ENCODE measurements at regions not wholly inside any gene's neighbourhood (a gene's known extent, or its start where the extent isn't known, plus 50 kb on each side); places are given as distances from the start of the nearest gene placed in this dataset.

GRCh38 chr5:30099634-30100033, 1093.9 kb upstream of the CDH6 start:
- no peak for ATAC-seq
- intact Hi-C loops (cut with DNase I): no loop called here
- DNase-seq (ENCODE audit: low spot score): no peak

- intact Hi-C loops (cut with DNase I): no loop called here
- no peak for DNase-seq (ENCODE audit: low spot score)
Measured at GRCh38 chr5:30098940-30099339, 1094.5 kb upstream of the CDH6 start.

GRCh38 chr5:30092548-30092947, 1100.9 kb upstream of the CDH6 start:
- intact Hi-C loops (cut with DNase I): no loop called here
- DNase-seq (ENCODE audit: low spot score) (no peak), ATAC-seq (no peak)

More at GRCh38 chr5:30098940-30099339, 1094.5 kb upstream of the CDH6 start:
- ATAC-seq: no peak

- intact Hi-C loops (cut with DNase I): no loop called here
- DNase-seq (ENCODE audit: low spot score) (peak; percentile 55), ATAC-seq (peak; percentile 32)
Measured at GRCh38 chr5:30069441-30070263, 1123.8 kb upstream of the CDH6 start.

- DNase-seq (ENCODE audit: low spot score): no peak
- intact Hi-C loops (cut with DNase I): no loop called here
- no peak for ATAC-seq
Measured at GRCh38 chr5:30063503-30063902, 1130.0 kb upstream of the CDH6 start.

- DNase-seq (ENCODE audit: low spot score): no peak
- intact Hi-C loops (cut with DNase I): no loop called here
- no peak for ATAC-seq
Measured at GRCh38 chr5:30051976-30052375, 1141.5 kb upstream of the CDH6 start.

- ATAC-seq: no peak
- intact Hi-C loops (cut with DNase I): no loop called here
- no peak for DNase-seq (ENCODE audit: low spot score)
Measured at GRCh38 chr5:30050056-30050815, 1143.2 kb upstream of the CDH6 start.

GRCh38 chr5:30042677-30043076, 1150.8 kb upstream of the CDH6 start:
- intact Hi-C loops (cut with DNase I): no loop called here
- no peak for DNase-seq (ENCODE audit: low spot score)
- ATAC-seq: no peak

- no peak for DNase-seq (ENCODE audit: low spot score)
- no peak for ATAC-seq
- intact Hi-C loops (cut with DNase I): no loop called here
Measured at GRCh38 chr5:30041831-30042385, 1151.6 kb upstream of the CDH6 start.

GRCh38 chr5:30041291-30041690, 1152.2 kb upstream of the CDH6 start:
- DNase-seq (ENCODE audit: low spot score) (no peak), ATAC-seq (no peak)
- intact Hi-C loops (cut with DNase I): no loop called here

GRCh38 chr5:30040488-30041118, 1152.9 kb upstream of the CDH6 start:
- ATAC-seq (peak; percentile 30), DNase-seq (ENCODE audit: low spot score) (no peak)
- intact Hi-C loops (cut with DNase I): no loop called here

GRCh38 chr5:30039379-30039778, 1154.1 kb upstream of the CDH6 start:
- intact Hi-C loops (cut with DNase I): no loop called here
- no peak for ATAC-seq

GRCh38 chr5:30034870-30035269, 1158.6 kb upstream of the CDH6 start:
- no peak for ATAC-seq
- intact Hi-C loops (cut with DNase I): no loop called here

More at GRCh38 chr5:30039379-30039778, 1154.1 kb upstream of the CDH6 start:
- no peak for DNase-seq (ENCODE audit: low spot score)

GRCh38 chr5:30030101-30030500, 1163.4 kb upstream of the CDH6 start:
- ATAC-seq (no peak), DNase-seq (ENCODE audit: low spot score) (no peak)
- intact Hi-C loops (cut with DNase I): no loop called here

More at GRCh38 chr5:30034870-30035269, 1158.6 kb upstream of the CDH6 start:
- no peak for DNase-seq (ENCODE audit: low spot score)

GRCh38 chr5:30001826-30002225, 1191.7 kb upstream of the CDH6 start:
- intact Hi-C loops (cut with DNase I): no loop called here
- DNase-seq (ENCODE audit: low spot score) (no peak), ATAC-seq (no peak)

GRCh38 chr5:30000231-30000630, 1193.3 kb upstream of the CDH6 start:
- no peak for DNase-seq (ENCODE audit: low spot score)
- intact Hi-C loops (cut with DNase I): no loop called here
- no peak for ATAC-seq

GRCh38 chr5:29995154-29995553, 1198.3 kb upstream of the CDH6 start:
- DNase-seq (ENCODE audit: low spot score): no peak
- ATAC-seq: no peak
- intact Hi-C loops (cut with DNase I): no loop called here

- intact Hi-C loops (cut with DNase I): no loop called here
- ATAC-seq (no peak), DNase-seq (ENCODE audit: low spot score) (no peak)
Measured at GRCh38 chr5:29994519-29994918, 1199.0 kb upstream of the CDH6 start.

- intact Hi-C loops (cut with DNase I): no loop called here
- no peak for DNase-seq (ENCODE audit: low spot score)
- ATAC-seq: no peak
Measured at GRCh38 chr5:29993286-29993685, 1200.2 kb upstream of the CDH6 start.

GRCh38 chr5:29992248-29992647, 1201.2 kb upstream of the CDH6 start:
- ATAC-seq (no peak), DNase-seq (ENCODE audit: low spot score) (no peak)
- intact Hi-C loops (cut with DNase I): no loop called here
